GM10248 (cell line): ENCODE measurements at regions not wholly inside any gene's neighbourhood (a gene's known extent, or its start where the extent isn't known, plus 50 kb on each side); places are given as distances from the start of the nearest gene placed in this dataset.

Source experiments
- CTCF ChIA-PET: fragments of 300-600 bp; sonication (Branson Sonifier 250); formaldehyde crosslinking; extraction: SDS; loops from one replicate; lab custom pipeline; 2021; ENCODE audit warnings: antibody characterized with exemption; lab: Yijun Ruan, JAX
- POLR2A ChIA-PET: fragments of 350-650 bp; sonication (Branson Sonifier 250); formaldehyde crosslinking; extraction: SDS; loops from one replicate; lab custom pipeline; 2020; ENCODE audit warnings: antibody characterized with exemption; lab: Yijun Ruan, JAX
- DNase-seq: peaks from one replicate; pipeline ENCODE4 v3.0.0; 2012; ENCODE audit errors: extremely low spot score
- TF ChIP-seq, protein P1 (sequence below): IDR thresholded peaks from 2 replicates; pipeline ENCODE4 v1.5.1; 2012; ENCODE audit warnings: mild to moderate bottlenecking, low read depth; ENCODE audit errors: extremely low read depth, missing control alignments, control extremely low read depth

DNA sequence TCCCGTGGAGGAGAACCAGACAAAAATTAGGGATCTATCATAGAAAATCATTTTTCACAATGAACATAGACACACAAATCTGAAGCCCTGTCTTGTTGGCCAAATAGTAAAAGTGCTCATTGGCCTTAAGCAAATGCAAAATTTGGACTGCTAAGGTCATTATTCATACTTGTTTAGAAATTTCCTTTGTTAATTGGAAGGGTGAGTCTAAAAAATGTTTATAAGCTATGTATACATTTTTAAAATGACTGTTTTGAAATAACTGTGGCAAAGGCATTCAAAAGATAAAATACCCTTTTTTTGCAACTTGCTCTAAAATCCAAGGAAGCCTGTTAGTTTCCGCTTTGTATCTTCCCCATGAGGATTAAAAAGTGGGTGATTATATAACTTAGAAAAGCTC, 195.0 kb downstream of the ZNF330 start:
- ChIA-PET POLR2A (no interaction called here), CTCF (no interaction called here)

DNA sequence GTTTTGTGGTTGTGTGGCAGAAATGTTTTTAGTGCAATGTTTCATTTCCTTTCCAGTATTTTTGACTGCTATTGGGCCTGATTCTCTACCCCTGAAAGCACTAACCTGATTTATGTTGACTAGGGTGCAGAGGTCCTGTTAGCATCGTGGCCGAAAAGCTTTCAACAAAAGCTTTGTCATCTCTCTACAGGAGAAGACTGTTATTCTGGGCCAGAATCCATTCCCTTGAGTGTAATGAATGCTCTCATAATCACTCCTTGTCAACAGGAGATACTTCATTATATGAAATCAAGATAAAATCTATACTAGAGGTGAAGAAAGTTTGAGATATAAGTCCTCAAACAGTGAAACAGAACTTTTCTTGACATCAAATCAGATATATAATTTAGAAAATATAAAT, 195.5 kb downstream of the ZNF330 start:
- ChIA-PET POLR2A (no interaction called here), CTCF (no interaction called here)
- TF ChIP-seq, protein P1, sequence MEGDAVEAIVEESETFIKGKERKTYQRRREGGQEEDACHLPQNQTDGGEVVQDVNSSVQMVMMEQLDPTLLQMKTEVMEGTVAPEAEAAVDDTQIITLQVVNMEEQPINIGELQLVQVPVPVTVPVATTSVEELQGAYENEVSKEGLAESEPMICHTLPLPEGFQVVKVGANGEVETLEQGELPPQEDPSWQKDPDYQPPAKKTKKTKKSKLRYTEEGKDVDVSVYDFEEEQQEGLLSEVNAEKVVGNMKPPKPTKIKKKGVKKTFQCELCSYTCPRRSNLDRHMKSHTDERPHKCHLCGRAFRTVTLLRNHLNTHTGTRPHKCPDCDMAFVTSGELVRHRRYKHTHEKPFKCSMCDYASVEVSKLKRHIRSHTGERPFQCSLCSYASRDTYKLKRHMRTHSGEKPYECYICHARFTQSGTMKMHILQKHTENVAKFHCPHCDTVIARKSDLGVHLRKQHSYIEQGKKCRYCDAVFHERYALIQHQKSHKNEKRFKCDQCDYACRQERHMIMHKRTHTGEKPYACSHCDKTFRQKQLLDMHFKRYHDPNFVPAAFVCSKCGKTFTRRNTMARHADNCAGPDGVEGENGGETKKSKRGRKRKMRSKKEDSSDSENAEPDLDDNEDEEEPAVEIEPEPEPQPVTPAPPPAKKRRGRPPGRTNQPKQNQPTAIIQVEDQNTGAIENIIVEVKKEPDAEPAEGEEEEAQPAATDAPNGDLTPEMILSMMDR = no peak
- no peak for DNase-seq

More for the DNA sequence above, 195.0 kb downstream of the ZNF330 start:
- no peak for DNase-seq
- TF ChIP-seq, protein P1 = no peak

DNA sequence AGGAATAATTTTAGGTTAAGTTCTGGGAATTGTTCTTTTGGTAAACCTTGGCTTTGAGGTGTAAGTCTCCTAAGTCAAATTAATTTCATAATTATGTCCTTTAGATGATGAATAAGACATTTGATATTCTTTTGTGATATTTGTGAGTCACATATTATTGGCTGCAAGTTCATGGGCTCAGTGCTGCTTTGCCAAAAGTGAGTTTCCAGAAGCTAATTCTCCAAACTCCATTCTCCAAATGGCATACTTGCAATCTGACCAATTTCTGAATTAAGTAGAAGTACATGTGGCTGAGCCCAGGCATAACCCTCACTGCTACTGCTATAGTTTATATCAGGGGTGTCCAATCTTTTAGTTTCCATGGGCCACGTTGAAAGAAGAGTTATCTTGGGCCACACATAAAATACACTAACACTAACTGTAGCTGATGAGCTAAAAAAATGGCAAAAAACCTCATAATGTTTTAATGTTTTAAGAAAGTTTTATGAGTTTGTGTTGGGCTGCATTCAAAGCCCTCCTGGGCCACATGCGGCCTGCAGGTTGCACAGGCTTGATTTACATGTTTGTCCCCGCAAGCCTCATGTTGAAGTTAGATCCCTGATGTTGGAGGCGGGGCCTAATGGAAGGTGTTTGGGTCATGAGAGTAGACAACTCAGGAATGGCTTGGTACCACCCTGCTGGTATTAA, 196.1 kb downstream of the ZNF330 start:
- TF ChIP-seq, protein P1 = no peak
- no peak for DNase-seq
- ChIA-PET POLR2A (no interaction called here), CTCF (interaction anchor here (1.0 kb wide), 1 partner anchor 9 kb away, joined by 3 read pairs; no protein-coding TSS in a partner anchor)

DNA sequence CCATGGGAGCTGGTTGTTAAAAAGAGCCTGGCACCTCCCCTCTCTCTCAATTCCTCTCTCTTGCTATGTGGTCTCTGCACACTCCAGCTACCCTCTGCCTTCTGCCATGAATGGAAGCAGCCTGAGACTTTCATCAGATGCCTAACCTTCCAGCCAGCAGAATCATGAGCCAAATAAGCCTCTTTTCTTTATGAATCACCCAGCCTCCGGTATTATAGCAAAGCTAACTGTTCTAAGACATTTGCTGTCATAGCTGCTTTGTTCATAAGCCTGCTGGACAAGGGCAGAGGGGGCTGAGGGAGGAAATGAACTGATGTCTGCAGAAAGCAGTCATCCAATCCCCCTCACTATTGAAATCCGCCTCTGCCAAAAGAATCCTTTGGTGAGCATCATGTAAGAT, 196.7 kb downstream of the ZNF330 start:
- DNase-seq = no peak
- TF ChIP-seq, protein P1 = no peak
- POLR2A ChIA-PET = no interaction called here
- CTCF ChIA-PET = interaction anchor here (1.0 kb wide), 1 partner anchor 8 kb away, joined by 3 read pairs; no protein-coding TSS in a partner anchor

DNA sequence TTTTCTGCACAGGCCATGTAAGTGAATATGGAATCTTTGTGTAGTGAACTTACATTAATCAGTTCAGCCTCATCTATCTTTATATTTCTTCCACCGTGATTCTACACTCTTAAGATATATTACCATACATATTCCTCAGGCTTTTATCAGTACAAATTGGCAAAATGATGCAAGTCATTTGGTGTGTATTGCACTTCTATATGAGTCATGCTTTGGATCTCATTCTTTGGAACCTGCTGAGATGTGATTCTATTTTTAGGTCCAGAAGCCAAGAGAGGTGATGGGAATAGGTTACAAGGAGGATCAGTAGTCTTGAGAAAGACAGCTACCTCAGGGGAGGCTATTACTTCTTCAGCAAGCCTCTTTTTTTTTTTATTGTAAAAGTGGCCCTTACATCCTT, 204.4 kb downstream of the ZNF330 start:
- TF ChIP-seq, protein P1 = no peak
- ChIA-PET POLR2A (no interaction called here), CTCF (interaction anchor here (1.2 to 1.8 kb wide), 2 partner anchors 8 to 118 kb away, joined by 3 to 4 read pairs; no protein-coding TSS in a partner anchor)
- DNase-seq = no peak

DNA sequence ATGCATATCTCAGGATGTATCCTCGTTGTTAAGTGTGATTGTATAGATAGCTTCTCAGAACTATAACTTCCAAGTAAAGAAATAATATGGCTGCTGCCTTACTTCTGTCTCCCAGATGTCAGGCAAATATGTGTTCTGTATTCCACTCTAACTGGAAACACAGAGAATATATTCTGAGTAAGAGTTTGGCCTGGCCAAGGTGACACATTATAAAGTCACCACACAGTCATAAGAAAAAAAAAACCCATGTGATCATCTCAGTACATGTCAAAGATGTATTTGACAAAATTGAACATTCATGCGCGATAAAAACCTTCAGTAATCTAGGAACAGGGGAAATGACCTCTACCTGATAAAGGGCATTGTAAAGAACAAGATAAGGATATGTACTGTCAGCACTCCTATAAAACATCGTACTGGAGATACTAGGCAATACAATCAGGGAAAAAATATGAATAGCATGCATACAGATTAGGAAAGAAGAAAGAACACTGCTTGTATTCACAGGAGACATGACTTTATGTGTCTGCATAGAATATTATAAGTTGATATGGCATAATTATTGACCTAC, 207.1 kb downstream of the ZNF330 start:
- DNase-seq = no peak
- TF ChIP-seq, protein P1 = no peak
- ChIA-PET CTCF (no interaction called here), POLR2A (no interaction called here)
